ENCODE measurements at regions not wholly inside any gene's neighbourhood (a gene's known extent, or its start where the extent isn't known, plus 50 kb on each side); places are given as distances from the start of the nearest gene placed in this dataset.
"Not testable (repeated sequence)": the region's sequence is repeated elsewhere in the genome, so short reads cannot be mapped to it uniquely, and the experiment has no call there.

GRCh38 chr2:156779416-156780120 lies 343.4 kb downstream of the GPD2 start:
- DNase-seq: no peak

GRCh38 chr2:156781677-156782076 lies 345.5 kb downstream of the GPD2 start:
- not testable (repeated sequence) for DNase-seq

GRCh38 chr2:156784020-156784701 lies 348.0 kb downstream of the GPD2 start:
- no peak for DNase-seq

DNA sequence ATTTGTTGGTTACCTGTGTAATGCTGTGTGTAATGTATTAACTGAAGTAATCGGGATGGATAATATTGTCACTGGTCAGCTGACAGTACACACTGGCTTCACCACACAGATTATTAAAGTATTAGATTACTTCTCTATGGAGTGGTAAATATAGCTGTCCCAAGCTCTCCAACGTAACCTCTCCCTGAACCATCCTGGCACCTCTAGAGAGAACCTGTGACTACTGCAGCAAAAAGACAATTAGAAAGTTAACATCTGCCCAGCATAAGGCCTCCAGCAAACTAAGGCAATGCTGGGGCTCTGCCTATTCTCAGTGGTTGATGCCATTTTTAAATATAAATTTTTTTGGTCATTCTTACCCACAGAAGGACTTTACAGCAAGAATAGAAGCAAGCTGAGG lies 351.3 kb downstream of the GPD2 start:
- DNase-seq: no peak

- DNase-seq: no peak
Observed at GRCh38 chr2:156790343-156791037, 354.3 kb downstream of the GPD2 start.

- DNase-seq: no peak
Observed at GRCh38 chr2:156792242-156792840, 356.2 kb downstream of the GPD2 start.

- DNase-seq: no peak
Observed at GRCh38 chr2:156797832-156798231, 361.7 kb downstream of the GPD2 start.

DNA sequence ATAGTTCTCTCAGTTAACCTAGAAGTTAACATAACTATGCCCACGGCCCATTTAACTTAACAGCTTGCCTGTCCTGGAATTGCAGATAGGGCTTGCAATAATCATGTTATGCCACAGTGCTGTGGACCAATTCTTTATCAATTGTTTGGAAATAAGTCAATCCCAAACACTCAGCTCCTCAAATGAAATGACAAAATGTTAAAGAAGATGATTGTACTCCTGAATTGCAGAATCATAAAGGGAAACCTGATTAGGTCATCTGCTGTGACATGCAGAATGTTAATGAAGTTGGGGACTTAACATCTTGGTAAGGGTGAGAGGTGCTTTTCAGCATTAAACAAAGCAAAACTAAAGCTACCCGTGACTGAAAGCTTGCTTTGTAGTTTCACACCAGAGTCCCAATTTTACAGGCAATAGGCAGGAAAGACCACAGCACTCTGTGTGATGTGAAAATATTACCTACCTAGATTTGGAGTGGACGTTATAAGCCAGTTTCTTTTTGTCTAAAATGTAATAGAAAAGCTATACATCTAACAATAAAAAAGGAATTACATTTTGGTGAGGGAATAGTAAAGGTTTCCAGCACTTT lies 364.0 kb downstream of the GPD2 start:
- no peak for DNase-seq

- DNase-seq: no peak
Observed at GRCh38 chr2:156800781-156801361, 364.7 kb downstream of the GPD2 start.

DNA sequence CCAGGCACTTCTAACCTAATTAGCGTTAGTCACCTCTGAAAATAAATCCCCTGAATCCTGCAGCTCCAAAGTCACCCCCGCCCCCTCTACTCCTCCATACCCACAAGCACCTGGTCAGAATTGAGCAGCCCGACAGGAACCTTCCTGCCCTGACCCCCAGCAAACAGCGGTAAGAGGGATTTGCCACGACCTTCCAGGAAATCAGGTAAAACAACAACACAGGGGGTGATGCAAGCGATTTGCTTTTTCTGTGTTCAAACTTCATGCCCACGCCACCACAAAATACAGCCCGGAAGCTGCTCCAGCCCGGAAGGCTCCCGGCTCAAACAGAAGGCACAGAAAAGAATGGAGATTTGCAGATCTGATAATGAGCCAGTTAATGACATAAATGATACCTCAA lies 367.1 kb downstream of the GPD2 start:
- peak; percentile 27 for DNase-seq

DNA sequence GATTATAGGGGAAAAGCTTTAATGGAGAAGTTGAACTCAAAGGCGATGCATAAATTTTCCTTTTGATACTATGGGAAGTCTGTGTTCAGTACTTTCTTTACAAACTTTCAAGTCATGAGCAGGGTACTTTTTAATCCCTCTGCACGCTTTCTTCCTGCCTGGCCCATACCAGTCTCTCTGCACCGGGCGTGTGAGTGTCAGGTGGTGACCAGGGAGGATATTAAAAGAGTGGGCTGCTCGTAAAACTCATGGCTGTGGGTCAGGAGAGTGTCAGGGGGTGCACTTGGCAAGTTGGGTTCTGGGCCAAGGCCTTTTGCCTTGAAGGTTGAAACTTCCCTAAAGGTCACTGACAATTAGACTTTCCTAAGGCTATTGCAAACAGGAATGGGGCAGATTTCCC lies 367.8 kb downstream of the GPD2 start:
- DNase-seq: no peak

DNA sequence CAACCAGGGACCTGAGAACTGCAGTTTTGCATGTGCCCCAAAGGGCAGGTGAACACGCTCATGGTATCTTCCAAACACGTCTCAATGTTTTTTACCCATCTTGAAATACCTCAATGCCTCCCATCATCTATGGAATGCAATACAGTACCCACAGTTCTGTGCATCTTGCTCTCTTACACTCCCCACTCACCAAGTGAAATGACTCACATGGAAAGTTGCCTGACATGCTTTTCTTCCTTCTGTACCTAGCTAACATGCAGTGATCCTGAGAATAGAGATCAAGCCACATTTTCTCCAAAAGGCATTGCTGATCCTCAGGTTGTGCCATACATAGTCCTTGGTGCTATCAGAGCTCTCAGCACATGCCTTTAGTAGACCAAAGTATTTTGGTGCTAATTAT lies 373.9 kb downstream of the GPD2 start:
- no peak for DNase-seq

- no peak for DNase-seq
Observed at GRCh38 chr2:156812496-156812895, 376.3 kb downstream of the GPD2 start.

GRCh38 chr2:156817430-156817829 lies 381.3 kb downstream of the GPD2 start:
- DNase-seq: no peak

DNA sequence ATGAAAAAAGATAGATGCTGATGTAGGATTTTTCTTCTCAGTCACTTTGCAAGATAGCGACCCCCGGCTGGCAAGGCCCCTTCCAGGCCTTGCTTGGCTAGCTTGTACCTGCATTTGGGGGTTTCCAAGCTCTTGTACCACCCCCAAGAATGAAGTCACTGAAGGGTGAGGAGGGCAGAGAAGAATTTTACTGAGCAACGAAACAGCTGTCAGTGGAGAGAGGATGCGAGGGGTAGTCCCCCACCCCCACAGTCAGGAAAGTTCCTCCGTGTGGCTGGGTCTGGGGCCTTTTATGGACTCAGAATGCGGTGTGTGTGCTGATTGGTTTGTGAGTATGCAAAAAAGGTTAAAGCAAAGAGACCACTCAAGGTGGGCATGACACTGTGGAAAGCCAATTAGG lies 382.0 kb downstream of the GPD2 start:
- DNase-seq: no peak

DNA sequence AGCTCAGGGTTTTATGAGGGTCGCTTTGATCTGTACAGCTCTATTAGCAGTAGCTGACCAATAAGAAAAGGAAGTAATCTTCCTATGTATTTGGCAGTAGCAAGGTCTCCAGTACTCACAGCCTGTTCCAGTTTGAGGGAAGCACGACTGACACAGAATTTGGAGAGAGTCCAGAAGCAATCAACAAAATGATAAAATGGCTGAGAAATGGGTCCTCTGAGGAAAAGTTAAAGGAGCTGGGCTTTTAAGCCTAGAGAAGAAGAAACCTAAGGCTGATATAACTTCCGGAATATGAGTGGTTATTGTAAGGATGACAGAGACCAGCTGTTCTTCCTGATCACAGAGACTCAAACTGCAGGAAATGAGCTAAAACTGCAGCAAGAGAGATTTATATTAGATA lies 382.8 kb downstream of the GPD2 start:
- peak; percentile 10 for DNase-seq

DNA sequence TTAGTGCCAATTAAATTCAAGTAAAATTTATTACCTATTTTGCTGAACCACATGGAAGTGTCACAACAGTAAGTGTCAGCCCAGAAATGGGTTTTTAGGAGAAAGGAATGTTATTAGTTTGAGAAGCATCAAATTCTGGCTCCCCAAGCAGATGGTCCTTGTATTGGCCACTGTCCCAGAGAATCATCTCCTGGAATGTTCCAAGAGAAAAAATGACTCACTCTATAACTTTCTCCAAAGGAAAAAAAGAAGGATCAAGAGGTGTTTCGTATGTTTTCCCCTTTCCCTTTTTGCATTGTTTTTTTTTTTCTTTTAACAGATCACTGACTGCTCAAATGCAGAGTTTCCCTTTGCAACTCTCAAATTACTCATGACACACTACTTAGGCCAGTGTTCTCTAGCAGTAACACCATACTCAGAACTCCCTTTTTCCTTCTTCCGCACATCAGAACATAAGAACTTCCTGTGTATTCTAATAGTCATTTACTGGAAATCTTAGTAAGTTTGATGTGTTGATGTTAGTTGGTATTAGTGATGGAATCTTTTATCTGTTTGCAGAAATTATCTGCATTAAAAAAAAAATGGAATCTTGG lies 390.3 kb downstream of the GPD2 start:
- DNase-seq: no peak

- no peak for DNase-seq
Observed at GRCh38 chr2:156834431-156834830, 398.3 kb downstream of the GPD2 start.

DNA sequence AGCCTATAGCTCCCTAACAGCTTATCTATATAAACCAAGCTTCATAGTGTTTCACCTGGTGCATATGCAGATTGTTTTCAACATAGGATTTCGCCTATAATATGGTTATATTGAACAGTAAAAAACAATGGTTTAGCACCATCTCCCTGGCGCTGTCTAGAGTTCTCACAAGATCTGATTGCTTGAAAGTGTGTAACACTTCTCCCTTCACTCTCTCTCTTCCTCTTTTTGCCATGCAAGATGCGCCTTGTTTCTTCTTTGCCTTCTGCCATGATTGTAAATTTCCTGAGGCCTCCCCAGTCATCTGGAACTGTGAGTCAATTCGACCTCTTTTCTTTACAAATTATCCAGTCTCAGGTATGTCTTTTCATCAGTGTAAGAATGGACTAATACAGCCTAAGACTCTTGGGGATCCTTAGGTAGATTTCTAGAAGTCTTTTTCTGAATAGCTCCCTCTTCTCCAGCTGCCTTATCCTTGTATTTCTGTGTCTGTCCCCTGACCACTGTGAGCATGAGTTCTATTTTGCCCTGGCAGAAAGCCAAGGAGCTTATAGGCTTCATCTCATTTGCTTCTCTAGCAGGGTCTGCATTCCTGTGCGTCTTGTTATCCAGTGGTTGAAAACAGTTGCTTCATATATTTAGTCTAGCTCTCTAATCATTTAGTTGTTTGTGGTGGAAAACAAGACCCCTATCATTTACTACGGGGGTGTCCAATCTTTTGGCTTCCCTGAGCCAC lies 401.6 kb downstream of the GPD2 start:
- no peak for DNase-seq

GRCh38 chr2:156841321-156841720 lies 405.1 kb downstream of the GPD2 start:
- DNase-seq: no peak

All from right kidney (tissue), 1 donor.